A673 (cell line): ENCODE measurements at regions not wholly inside any gene's neighbourhood (a gene's known extent, or its start where the extent isn't known, plus 50 kb on each side); places are given as distances from the start of the nearest gene placed in this dataset.
"Not testable (repeated sequence)": the region's sequence is repeated elsewhere in the genome, so short reads cannot be mapped to it uniquely, and the experiment has no call there.

Source experiments
- BruUV-seq: library from RNA; stranded (reverse); fragments of 400-500 nt; replicated peaks from 2 replicates; lab custom pipeline; 2021; lab: Mats Ljungman, UMichigan
- CTCF ChIA-PET: fragments of 300-600 bp; sonication (Branson Sonifier 250); formaldehyde crosslinking; loops from one replicate; lab custom pipeline; 2022; ENCODE audit warnings: antibody characterized with exemption; lab: Charles Lee
- POLR2A ChIA-PET: fragments of 300-600 bp; sonication (Branson Sonifier 250); formaldehyde crosslinking; loops from one replicate; lab custom pipeline; 2022; ENCODE audit warnings: antibody characterized with exemption; ENCODE audit not compliant: low non-redundant PET; lab: Charles Lee
- DNase-seq: peaks from one replicate; pipeline ENCODE4 v3.0.0-alpha.2; 2015; ENCODE audit warnings: low spot score
- H3K27ac ChIP-seq: fragments of 200-600 bp; sonication (generic); 2 replicates; pipeline ENCODE4 v1.5.1; 2016; ENCODE audit warnings: mixed run types, low read depth, mild to moderate bottlenecking, mixed read lengths, antibody characterized with exemption, low read length; ENCODE audit not compliant: poor library complexity, severe bottlenecking
- H3K27me3 ChIP-seq: fragments of 200-600 bp; sonication (generic); replicated peaks from 2 replicates; pipeline ENCODE4 v1.6.1; 2017; ENCODE audit warnings: mixed run types, low read depth, mild to moderate bottlenecking, mixed read lengths, antibody characterized with exemption, low read length; ENCODE audit not compliant: insufficient read depth, poor library complexity
- H3K36me3 ChIP-seq: fragments of 200-600 bp; sonication (generic); 2 replicates; pipeline ENCODE4 v1.6.1; 2016; ENCODE audit warnings: mixed run types, mild to moderate bottlenecking, mixed read lengths, antibody characterized with exemption, low read length; ENCODE audit not compliant: insufficient read depth, poor library complexity, severe bottlenecking
- H3K4me1 ChIP-seq: fragments of 200-600 bp; sonication (generic); 2 replicates; pipeline ENCODE4 v1.6.1; 2017; ENCODE audit warnings: mixed run types, mild to moderate bottlenecking, mixed read lengths, antibody characterized with exemption, low read length; ENCODE audit not compliant: insufficient read depth, poor library complexity, severe bottlenecking
- H3K4me3 ChIP-seq: fragments of 200-600 bp; sonication (generic); 2 replicates; pipeline ENCODE4 v1.5.1; 2016; ENCODE audit warnings: low read depth, mixed run types, mild to moderate bottlenecking, mixed read lengths, low read length; ENCODE audit not compliant: poor library complexity, severe bottlenecking
- H3K9me3 ChIP-seq: fragments of 200-600 bp; sonication (generic); 2 replicates; pipeline ENCODE4 v1.6.1; 2016; ENCODE audit warnings: mixed run types, low read depth, mild to moderate bottlenecking, mixed read lengths, antibody characterized with exemption, low read length; ENCODE audit not compliant: poor library complexity, severe bottlenecking
- CTCF ChIP-seq: fragments of 300-800, 200-600 bp; sonication (generic); conservative IDR thresholded peaks from 2 replicates; pipeline ENCODE4 v1.5.1; 2017; ENCODE audit warnings: low read depth, mild to moderate bottlenecking, antibody characterized with exemption, low read length, moderate library complexity, mixed read lengths
- EZH2 ChIP-seq: fragments of 200-600 bp; sonication (generic); IDR thresholded peaks from 2 replicates; pipeline ENCODE4 v1.6.1; 2017; ENCODE audit warnings: borderline replicate concordance, low read depth, mild to moderate bottlenecking, mixed read lengths, antibody characterized with exemption, low read length; ENCODE audit not compliant: poor library complexity, severe bottlenecking
- intact Hi-C: fragments of 100-400 bp; cut with micrococcal nuclease; formaldehyde crosslinking; loops from one replicate; pipeline ENCODE4 v1.10.0; 2022; ENCODE audit not compliant: unreplicated experiment

GRCh38 chr15:68494573-68495110 lies 62.7 kb upstream of the ITGA11 start:
- Histone ChIP-seq H3K27me3 (peaks cover 36% of the 10 kb centered on the region), H3K9me3 (no peaks in the 10 kb centered on the region), H3K4me1 (no peaks in the 10 kb centered on the region), H3K27ac (no peak overlapping the region), H3K36me3 (no peaks in the 10 kb centered on the region), H3K4me3 (no peak overlapping the region)
- TF ChIP-seq EZH2 (no peak), CTCF (no peak)
- CTCF ChIA-PET: no interaction called here
- BruUV-seq: no TSS peak
- intact Hi-C loops: no loop called here
- POLR2A ChIA-PET: no interaction called here
- DNase-seq: no peak

GRCh38 chr15:68495221-68495950 lies 63.4 kb upstream of the ITGA11 start:
- POLR2A ChIA-PET: no interaction called here
- intact Hi-C loops: no loop called here

GRCh38 chr15:68495981-68496705 lies 64.2 kb upstream of the ITGA11 start:
- no peaks in the 10 kb centered on the region for H3K4me1 ChIP-seq
- H3K4me3 ChIP-seq: no peak overlapping the region
- peaks cover 30% of the 10 kb centered on the region for H3K27me3 ChIP-seq
- ChIA-PET CTCF (no interaction called here), POLR2A (no interaction called here)
- H3K9me3 ChIP-seq: no peaks in the 10 kb centered on the region
- TF ChIP-seq EZH2 (no peak), CTCF (no peak)
- no peak for DNase-seq
- H3K36me3 ChIP-seq: no peaks in the 10 kb centered on the region
- BruUV-seq: no TSS peak
- intact Hi-C loops: no loop called here
- H3K27ac ChIP-seq: no peak overlapping the region

More at GRCh38 chr15:68495221-68495950, 63.4 kb upstream of the ITGA11 start:
- Histone ChIP-seq H3K36me3 (no peaks in the 10 kb centered on the region), H3K27me3 (peaks cover 35% of the 10 kb centered on the region), H3K9me3 (no peaks in the 10 kb centered on the region), H3K4me1 (no peaks in the 10 kb centered on the region), H3K27ac (no peak overlapping the region), H3K4me3 (no peak overlapping the region)
- no peak for TF ChIP-seq EZH2
- TF ChIP-seq CTCF: no peak
- DNase-seq: no peak
- no TSS peak for BruUV-seq
- CTCF ChIA-PET: no interaction called here

GRCh38 chr15:68496751-68497150 lies 64.8 kb upstream of the ITGA11 start:
- peaks cover 24% of the 10 kb centered on the region for H3K27me3 ChIP-seq
- BruUV-seq, H3K4me1 ChIP-seq, intact Hi-C loops, CTCF ChIA-PET, H3K9me3 ChIP-seq, H3K27ac ChIP-seq, H3K4me3 ChIP-seq, POLR2A ChIA-PET, DNase-seq, H3K36me3 ChIP-seq: not testable (repeated sequence)
